Endothelial cell of umbilical vein (primary cell): ENCODE measurements at regions not wholly inside any gene's neighbourhood (a gene's known extent, or its start where the extent isn't known, plus 50 kb on each side); places are given as distances from the start of the nearest gene placed in this dataset.

Experiments
- BruUV-seq: library from RNA; stranded (reverse); fragments of 400-500 nt; replicated peaks from 2 replicates; lab custom pipeline; 2021; lab: Mats Ljungman, UMichigan
- CTCF ChIA-PET: fragments of 300-600, 350-600 bp; sonication (Branson Sonifier 250); formaldehyde crosslinking; loops from one replicate; lab custom pipeline; 2021; ENCODE audit warnings: antibody characterized with exemption, inconsistent platforms; lab: Charles Lee
- POLR2A ChIA-PET: fragments of 300-600, 350-600 bp; sonication (Branson Sonifier 250); formaldehyde crosslinking; loops from one replicate; lab custom pipeline; 2021; ENCODE audit warnings: antibody characterized with exemption, inconsistent platforms; lab: Charles Lee
- DNase-seq: peaks from one replicate; pipeline ENCODE4 v3.0.0-alpha.2; 2011; ENCODE audit warnings: low read depth, low spot score
- FAIRE-seq: peaks from 2 replicates; lab custom pipeline; 2011; peaks lifted over from hg19 to GRCh38; lab: Jason Lieb, UNC
- H2AFZ ChIP-seq: 2 replicates; pipeline ENCODE4 v1.6.0; 2012; ENCODE audit warnings: low read depth, low read length, control low read depth, inconsistent platforms
- H3K27ac ChIP-seq: 2 replicates; pipeline ENCODE4 v1.5.1; 2011; ENCODE audit warnings: low read depth, mild to moderate bottlenecking, control low read depth, low read length, moderate library complexity; ENCODE audit not compliant: insufficient read depth
- H3K27me3 ChIP-seq, 2 experiments: 2 replicates each; pipeline versions ENCODE4 v1.6.0 to v1.6.1; 2011; ENCODE audit warnings: low read length in 2 of 2, mixed read lengths in 1 of 2; ENCODE audit not compliant: control insufficient read depth in 2 of 2, insufficient read depth in 2 of 2
- H3K36me3 ChIP-seq, 2 experiments: 2 replicates in 1 of 2; 3 replicates in 1 of 2; pipeline ENCODE4 v1.5.1; 2011; ENCODE audit warnings: low read length in 2 of 2, mild to moderate bottlenecking in 1 of 2, moderate library complexity in 1 of 2; ENCODE audit not compliant: control insufficient read depth in 2 of 2, insufficient read depth in 2 of 2; ENCODE audit errors: extremely low read depth in 1 of 2
- H3K4me1 ChIP-seq: 3 replicates; pipeline ENCODE4 v1.5.1; 2011; ENCODE audit warnings: mild to moderate bottlenecking, low read length; ENCODE audit not compliant: control insufficient read depth, insufficient read depth; ENCODE audit errors: extremely low read depth
- H3K4me2 ChIP-seq: 2 replicates; pipeline ENCODE4 v1.6.1; 2011; ENCODE audit warnings: low read length, control low read depth, mixed read lengths; ENCODE audit not compliant: insufficient read depth
- H3K4me3 ChIP-seq, 3 experiments: fragments of 200-600 bp in 1 of 3; sonication (generic), shearing (Covaris generic) in 1 of 3; replicated peaks in 1 of 3; 2 replicates each; pipeline ENCODE4 v1.5.1; 2011 to 2016; ENCODE audit warnings: control low read depth in 3 of 3, low read length in 3 of 3, mild to moderate bottlenecking in 2 of 3, inconsistent platforms in 1 of 3, low read depth in 1 of 3, moderate library complexity in 1 of 3; ENCODE audit not compliant: insufficient read depth in 1 of 3
- H3K79me2 ChIP-seq: 2 replicates; pipeline ENCODE4 v1.6.0; 2012; ENCODE audit warnings: low read length, inconsistent platforms; ENCODE audit not compliant: control insufficient read depth, insufficient read depth
- H3K9ac ChIP-seq: replicated peaks from 2 replicates; pipeline ENCODE3; 2011; ENCODE audit warnings: low read length, control low read depth; ENCODE audit not compliant: insufficient read depth; ENCODE audit errors: extremely low read depth
- H3K9me1 ChIP-seq: replicated peaks from 3 replicates; pipeline ENCODE4 v1.6.0; 2011; ENCODE audit warnings: mild to moderate bottlenecking, low read length; ENCODE audit not compliant: control insufficient read depth, insufficient read depth; ENCODE audit errors: extremely low read depth
- H3K9me3 ChIP-seq: replicated peaks from 2 replicates; pipeline ENCODE4 v1.5.1; 2012; ENCODE audit warnings: low read length, inconsistent platforms; ENCODE audit not compliant: control insufficient read depth, insufficient read depth
- H4K20me1 ChIP-seq: replicated peaks from 2 replicates; pipeline ENCODE3; 2011; ENCODE audit warnings: mild to moderate bottlenecking, low read length; ENCODE audit not compliant: control insufficient read depth, insufficient read depth; ENCODE audit errors: extremely low read depth
- EZH2 ChIP-seq: IDR thresholded peaks from 2 replicates; pipeline ENCODE4 v1.6.1; 2012; ENCODE audit warnings: borderline replicate concordance, low read depth, mild to moderate bottlenecking, moderate library complexity, low read length, inconsistent platforms; ENCODE audit not compliant: severe bottlenecking
- FOS ChIP-seq: IDR thresholded peaks from 2 replicates; pipeline ENCODE4 v1.6.1; 2011; ENCODE audit warnings: mild to moderate bottlenecking, low read length, moderate library complexity, borderline replicate concordance; ENCODE audit not compliant: insufficient read depth
- POLR2A ChIP-seq: IDR thresholded peaks from 2 replicates; pipeline ENCODE4 v1.6.1; 2012; ENCODE audit warnings: low read depth, mild to moderate bottlenecking, control low read depth, low read length
- POLR2AphosphoS5 ChIP-seq: IDR thresholded peaks from 2 replicates; pipeline ENCODE4 v1.6.1; 2012; ENCODE audit warnings: low read depth, mild to moderate bottlenecking, control low read depth, low read length, moderate library complexity; ENCODE audit not compliant: insufficient read depth
- dilution Hi-C: fragments of 300-500 bp; cut with MboI; formaldehyde crosslinking; loops from one replicate; pipeline ENCODE4 v1.15.0; 2019; ENCODE audit warnings: low sequenced_read_pairs; ENCODE audit not compliant: extremely low pct_ligation_motif_present
- intact Hi-C: fragments of 100-400 bp; cut with micrococcal nuclease; formaldehyde crosslinking; loops from one replicate; pipeline ENCODE4 v1.10.0; 2022
- TF ChIP-seq, protein P1 (sequence below): IDR thresholded peaks from 2 replicates; pipeline ENCODE4 v1.6.1; 2011; ENCODE audit not compliant: insufficient read depth, insufficient read length
- TF ChIP-seq, protein P2 (sequence below), 2 donors: IDR thresholded peaks; 1 replicate in 1 of 2; 2 replicates in 1 of 2; pipeline ENCODE4 v1.5.1; 2011; ENCODE audit warnings: low read length in 2 of 2, mild to moderate bottlenecking in 2 of 2, moderate library complexity in 2 of 2, control low read depth in 1 of 2, inconsistent platforms in 1 of 2, low read depth in 1 of 2; ENCODE audit not compliant: insufficient read depth in 1 of 2; ENCODE audit errors: extremely low read depth in 1 of 2

DNA sequence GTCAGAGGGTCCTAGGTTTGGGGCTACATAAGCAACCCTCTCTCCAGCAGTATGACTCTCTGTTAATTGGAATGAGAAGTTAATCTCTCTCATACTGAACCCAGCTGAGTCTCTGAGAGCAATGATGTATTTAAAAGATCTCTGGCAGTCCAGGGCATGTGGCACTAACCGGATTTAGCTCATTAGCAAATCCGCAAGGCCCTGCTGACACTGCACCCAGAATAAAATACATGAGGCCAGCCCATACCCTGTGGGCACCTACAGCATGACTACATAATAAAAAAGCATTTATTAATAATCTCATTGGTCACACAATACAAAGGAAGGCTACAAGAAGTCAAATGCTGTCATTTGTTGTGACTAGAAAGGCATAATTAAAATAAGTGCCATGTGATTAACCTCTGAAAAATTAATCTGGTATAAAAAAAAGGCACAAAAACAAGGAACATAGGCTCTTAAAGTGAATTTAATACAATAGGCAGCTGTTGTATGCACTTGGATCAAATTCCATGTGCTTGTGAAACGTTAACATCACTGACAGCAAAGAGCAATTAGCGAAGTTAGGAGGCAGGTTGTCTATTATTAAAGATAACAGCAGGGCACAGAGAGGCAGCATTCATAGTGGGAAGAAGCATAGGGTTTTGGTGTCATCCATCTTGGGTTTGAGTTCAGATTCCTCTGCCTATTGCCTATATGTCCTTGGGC is 381.2 kb downstream of the WDR72 start:
- no peaks in the 10 kb centered on the region for H4K20me1 ChIP-seq
- FAIRE-seq (no peak), DNase-seq (no peak)
- intact Hi-C loops (no loop called here), dilution Hi-C loops (no loop called here)
- BruUV-seq: no TSS peak
- H3K9me1 ChIP-seq: no peaks in the 10 kb centered on the region
- CTCF ChIA-PET: interaction anchor here (0.8 kb wide), 1 partner anchor 10 kb away, joined by 3 read pairs; no protein-coding TSS in a partner anchor
- H3K79me2 ChIP-seq: no peaks in the 10 kb centered on the region
- no peak overlapping the region for H3K9ac ChIP-seq
- no peak overlapping the region for H3K4me2 ChIP-seq
- H3K4me1 ChIP-seq: no peaks in the 10 kb centered on the region
- H2AFZ ChIP-seq: no peak overlapping the region
- H3K9me3 ChIP-seq: no peaks in the 10 kb centered on the region
- TF ChIP-seq, protein P1, sequence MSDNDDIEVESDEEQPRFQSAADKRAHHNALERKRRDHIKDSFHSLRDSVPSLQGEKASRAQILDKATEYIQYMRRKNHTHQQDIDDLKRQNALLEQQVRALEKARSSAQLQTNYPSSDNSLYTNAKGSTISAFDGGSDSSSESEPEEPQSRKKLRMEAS: no peak
- TF ChIP-seq EZH2 (no peak), FOS (no peak), POLR2AphosphoS5 (no peak), POLR2A (no peak)
- TF ChIP-seq, protein P2, sequence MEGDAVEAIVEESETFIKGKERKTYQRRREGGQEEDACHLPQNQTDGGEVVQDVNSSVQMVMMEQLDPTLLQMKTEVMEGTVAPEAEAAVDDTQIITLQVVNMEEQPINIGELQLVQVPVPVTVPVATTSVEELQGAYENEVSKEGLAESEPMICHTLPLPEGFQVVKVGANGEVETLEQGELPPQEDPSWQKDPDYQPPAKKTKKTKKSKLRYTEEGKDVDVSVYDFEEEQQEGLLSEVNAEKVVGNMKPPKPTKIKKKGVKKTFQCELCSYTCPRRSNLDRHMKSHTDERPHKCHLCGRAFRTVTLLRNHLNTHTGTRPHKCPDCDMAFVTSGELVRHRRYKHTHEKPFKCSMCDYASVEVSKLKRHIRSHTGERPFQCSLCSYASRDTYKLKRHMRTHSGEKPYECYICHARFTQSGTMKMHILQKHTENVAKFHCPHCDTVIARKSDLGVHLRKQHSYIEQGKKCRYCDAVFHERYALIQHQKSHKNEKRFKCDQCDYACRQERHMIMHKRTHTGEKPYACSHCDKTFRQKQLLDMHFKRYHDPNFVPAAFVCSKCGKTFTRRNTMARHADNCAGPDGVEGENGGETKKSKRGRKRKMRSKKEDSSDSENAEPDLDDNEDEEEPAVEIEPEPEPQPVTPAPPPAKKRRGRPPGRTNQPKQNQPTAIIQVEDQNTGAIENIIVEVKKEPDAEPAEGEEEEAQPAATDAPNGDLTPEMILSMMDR (IDR thresholded peaks at IDR 0.05; ENCODE audit: extremely low read depth in 1 of 2, insufficient read depth in 1 of 2, low read depth in 1 of 2, low read length in 2 of 2): no peak
- H3K4me3 ChIP-seq: no peak overlapping the region
- POLR2A ChIA-PET: no interaction called here
- H3K36me3 ChIP-seq: no peaks in the 10 kb centered on the region
- H3K27me3 ChIP-seq: no peaks in the 10 kb centered on the region
- no peak overlapping the region for H3K27ac ChIP-seq
